PFSK-1 (cell line): ENCODE measurements at regions not wholly inside any gene's neighbourhood (a gene's known extent, or its start where the extent isn't known, plus 50 kb on each side); places are given as distances from the start of the nearest gene placed in this dataset.

Experiments used
- FOXP2 ChIP-seq: optimal IDR thresholded peaks from 2 replicates; pipeline ENCODE3; 2011; ENCODE audit warnings: borderline replicate concordance, control low read depth, inconsistent platforms; ENCODE audit not compliant: insufficient read depth; ENCODE audit errors: extremely low read length, extremely low read depth
- POLR2AphosphoS5 ChIP-seq: IDR thresholded peaks from 2 replicates; pipeline ENCODE4 v1.6.1; 2012; ENCODE audit warnings: low read depth, mild to moderate bottlenecking, control low read depth, low read length, moderate library complexity
- SIN3A ChIP-seq: IDR thresholded peaks from 2 replicates; pipeline ENCODE4 v1.6.1; 2012; ENCODE audit warnings: mild to moderate bottlenecking, low read length, moderate library complexity, borderline replicate concordance; ENCODE audit not compliant: insufficient read depth
- TAF1 ChIP-seq: IDR thresholded peaks from 2 replicates; pipeline ENCODE4 v1.6.1; 2012; ENCODE audit warnings: low read length, control low read depth, borderline replicate concordance; ENCODE audit not compliant: insufficient read depth
- TF ChIP-seq, protein P1 (sequence below), 2 experiments: IDR thresholded peaks; 2 replicates each; pipeline versions ENCODE4 v1.6.1 to v1.8.0; 2011 to 2012; ENCODE audit warnings: low read depth in 2 of 2, low read length in 2 of 2, control low read depth in 1 of 2, inconsistent platforms in 1 of 2, mild to moderate bottlenecking in 1 of 2, moderate library complexity in 1 of 2; ENCODE audit not compliant: insufficient read depth in 1 of 2

DNA sequence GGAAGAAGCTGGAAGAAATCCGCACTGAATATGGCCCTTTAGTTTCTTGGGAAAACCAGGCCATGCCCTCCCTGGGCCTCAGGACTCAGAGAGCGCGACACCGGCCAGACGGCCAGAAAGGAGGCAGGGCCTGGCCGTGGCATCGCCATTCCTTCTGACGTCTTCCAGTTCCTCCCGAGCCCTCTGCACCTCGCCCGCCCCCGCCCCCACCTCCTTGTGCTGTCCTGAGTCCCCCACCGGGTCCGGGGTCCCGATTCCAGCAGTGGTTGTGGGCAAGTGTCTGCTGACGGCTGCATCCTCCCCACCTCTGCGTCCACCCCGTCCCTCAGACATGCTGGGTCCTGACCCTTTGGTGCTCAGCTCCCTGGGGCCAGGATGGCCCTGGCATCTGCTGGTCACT lies 312.1 kb upstream of the SHH start:
- no peak for TF ChIP-seq SIN3A
- no peak for TF ChIP-seq TAF1
- TF ChIP-seq POLR2AphosphoS5 = no peak
- TF ChIP-seq, protein P1, sequence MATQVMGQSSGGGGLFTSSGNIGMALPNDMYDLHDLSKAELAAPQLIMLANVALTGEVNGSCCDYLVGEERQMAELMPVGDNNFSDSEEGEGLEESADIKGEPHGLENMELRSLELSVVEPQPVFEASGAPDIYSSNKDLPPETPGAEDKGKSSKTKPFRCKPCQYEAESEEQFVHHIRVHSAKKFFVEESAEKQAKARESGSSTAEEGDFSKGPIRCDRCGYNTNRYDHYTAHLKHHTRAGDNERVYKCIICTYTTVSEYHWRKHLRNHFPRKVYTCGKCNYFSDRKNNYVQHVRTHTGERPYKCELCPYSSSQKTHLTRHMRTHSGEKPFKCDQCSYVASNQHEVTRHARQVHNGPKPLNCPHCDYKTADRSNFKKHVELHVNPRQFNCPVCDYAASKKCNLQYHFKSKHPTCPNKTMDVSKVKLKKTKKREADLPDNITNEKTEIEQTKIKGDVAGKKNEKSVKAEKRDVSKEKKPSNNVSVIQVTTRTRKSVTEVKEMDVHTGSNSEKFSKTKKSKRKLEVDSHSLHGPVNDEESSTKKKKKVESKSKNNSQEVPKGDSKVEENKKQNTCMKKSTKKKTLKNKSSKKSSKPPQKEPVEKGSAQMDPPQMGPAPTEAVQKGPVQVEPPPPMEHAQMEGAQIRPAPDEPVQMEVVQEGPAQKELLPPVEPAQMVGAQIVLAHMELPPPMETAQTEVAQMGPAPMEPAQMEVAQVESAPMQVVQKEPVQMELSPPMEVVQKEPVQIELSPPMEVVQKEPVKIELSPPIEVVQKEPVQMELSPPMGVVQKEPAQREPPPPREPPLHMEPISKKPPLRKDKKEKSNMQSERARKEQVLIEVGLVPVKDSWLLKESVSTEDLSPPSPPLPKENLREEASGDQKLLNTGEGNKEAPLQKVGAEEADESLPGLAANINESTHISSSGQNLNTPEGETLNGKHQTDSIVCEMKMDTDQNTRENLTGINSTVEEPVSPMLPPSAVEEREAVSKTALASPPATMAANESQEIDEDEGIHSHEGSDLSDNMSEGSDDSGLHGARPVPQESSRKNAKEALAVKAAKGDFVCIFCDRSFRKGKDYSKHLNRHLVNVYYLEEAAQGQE (IDR thresholded peaks at IDR 0.05; ENCODE audit: insufficient read depth in 1 of 2, low read depth in 2 of 2, low read length in 2 of 2) = no peak
- no peak for TF ChIP-seq FOXP2
